HepG2 (cell line): ENCODE measurements at regions not wholly inside any gene's neighbourhood (a gene's known extent, or its start where the extent isn't known, plus 50 kb on each side); places are given as distances from the start of the nearest gene placed in this dataset.

Experiments used
- BCL6 ChIP-seq: IDR thresholded peaks from 2 replicates; pipeline ENCODE4 v1.6.1; 2016; ENCODE audit warnings: missing genetic modification reagents, missing compliant biosample characterization
- GABPA ChIP-seq, 2 experiments: IDR thresholded peaks; 2 replicates each; pipeline ENCODE4 v1.6.1; 2011 to 2016; ENCODE audit warnings: low read depth in 2 of 2, low read length in 1 of 2, missing biosample characterization in 1 of 2, missing genetic modification characterization in 1 of 2
- KDM5B ChIP-seq: sonication (generic); formaldehyde crosslinking; IDR thresholded peaks from 2 replicates; pipeline ENCODE4 v1.4.0; 2020; ENCODE audit warnings: missing genetic modification reagents, mild to moderate bottlenecking, borderline replicate concordance
- PRPF4 ChIP-seq: fragments of 200-400 bp; formaldehyde crosslinking; IDR thresholded peaks from 2 replicates; pipeline ENCODE4 v1.6.1; 2016; ENCODE audit warnings: low read length, low read depth; ENCODE audit not compliant: poor library complexity, severe bottlenecking
- REPIN1 ChIP-seq: sonication (generic); formaldehyde crosslinking; IDR thresholded peaks from 2 replicates; pipeline ENCODE4 v1.8.0; 2022; ENCODE audit warnings: missing genetic modification reagents, low read depth, mild to moderate bottlenecking, borderline replicate concordance
- TOE1 ChIP-seq: sonication (generic); formaldehyde crosslinking; IDR thresholded peaks from 2 replicates; pipeline ENCODE4 v1.4.0; 2020; ENCODE audit warnings: mild to moderate bottlenecking, missing genetic modification reagents
- ZIK1 ChIP-seq: sonication (generic); formaldehyde crosslinking; IDR thresholded peaks from 2 replicates; pipeline ENCODE4 v1.5.0; 2020; ENCODE audit warnings: mild to moderate bottlenecking, low read depth, missing genetic modification reagents, borderline replicate concordance
- ZNF350 ChIP-seq: sonication (generic); formaldehyde crosslinking; IDR thresholded peaks from 2 replicates; pipeline ENCODE4 v1.4.0; 2020; ENCODE audit warnings: mild to moderate bottlenecking, low read depth, missing genetic modification reagents, borderline replicate concordance
- ZNF460 ChIP-seq: sonication (generic); formaldehyde crosslinking; IDR thresholded peaks from 2 replicates; pipeline ENCODE4 v1.5.1; 2020; ENCODE audit warnings: missing genetic modification reagents, mild to moderate bottlenecking, borderline replicate concordance
- ZNF564 ChIP-seq: sonication (generic); formaldehyde crosslinking; IDR thresholded peaks from 2 replicates; pipeline ENCODE4 v1.8.1; 2023; ENCODE audit warnings: mild to moderate bottlenecking, missing genetic modification reagents
- ZNF629 ChIP-seq: sonication (generic); formaldehyde crosslinking; conservative IDR thresholded peaks from 2 replicates; pipeline ENCODE4 v1.5.0; 2020; ENCODE audit warnings: missing genetic modification reagents
- ZNF746 ChIP-seq: sonication (generic); formaldehyde crosslinking; IDR thresholded peaks from 2 replicates; pipeline ENCODE4 v1.8.0; 2022; ENCODE audit warnings: mild to moderate bottlenecking, missing genetic modification reagents
- ZNF782 ChIP-seq: sonication (generic); formaldehyde crosslinking; IDR thresholded peaks from 2 replicates; pipeline ENCODE4 v1.4.0; 2020; ENCODE audit warnings: missing genetic modification reagents, mild to moderate bottlenecking, borderline replicate concordance
- TF ChIP-seq, protein P1 (sequence below): sonication (generic); formaldehyde crosslinking; IDR thresholded peaks from 2 replicates; pipeline ENCODE4 v1.5.0; 2020; ENCODE audit warnings: missing genetic modification reagents
- TF ChIP-seq, protein P2 (sequence below): sonication (generic); formaldehyde crosslinking; IDR thresholded peaks from 2 replicates; pipeline ENCODE4 v1.5.1; 2020; ENCODE audit warnings: mild to moderate bottlenecking, missing genetic modification reagents, borderline replicate concordance

DNA sequence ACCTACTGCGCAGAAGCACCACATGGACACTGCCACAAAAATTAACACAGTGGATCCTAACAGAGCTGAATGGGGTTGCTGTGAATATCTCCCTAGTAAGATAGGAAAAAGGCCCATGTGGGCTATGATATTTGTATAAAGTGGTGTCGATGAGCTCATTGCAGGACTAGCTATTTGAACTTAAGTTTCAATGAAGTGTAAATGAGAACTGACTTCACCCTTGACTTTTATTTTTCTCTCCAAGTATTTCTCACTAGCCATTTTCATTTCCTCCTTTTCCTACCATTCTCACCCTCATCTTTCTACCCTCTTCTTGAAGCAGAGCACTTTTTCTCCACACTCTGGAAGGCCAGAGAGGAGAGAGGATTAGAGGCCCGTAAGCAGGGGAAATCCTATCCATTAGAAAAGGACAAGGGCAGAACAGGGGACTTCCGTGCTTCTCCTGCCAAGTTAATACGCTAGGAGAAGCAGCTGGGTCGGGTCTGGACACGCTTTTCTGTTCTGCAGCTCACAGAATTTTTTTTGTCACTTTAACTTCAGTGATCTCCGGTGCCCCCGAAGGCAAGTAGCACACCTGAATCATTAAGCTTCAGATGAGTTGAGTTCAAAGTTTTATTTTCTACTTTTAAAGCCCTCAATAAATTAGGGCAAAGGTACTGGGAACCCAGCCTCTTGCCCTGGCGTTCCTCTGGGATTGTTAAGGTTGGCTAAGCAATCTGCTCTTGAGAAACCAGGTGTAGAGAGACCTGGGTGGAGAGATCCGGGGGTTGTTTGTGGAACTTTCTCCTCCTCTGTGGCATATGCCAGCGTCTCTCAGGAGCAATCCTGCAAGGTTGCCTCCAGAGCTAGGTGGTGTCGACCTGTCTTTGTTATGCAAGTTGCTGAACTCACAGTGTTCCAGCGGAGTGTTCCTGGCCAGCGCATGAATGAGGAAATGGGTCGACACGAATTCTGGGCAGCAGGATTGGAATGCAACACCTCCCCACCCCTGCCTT lies 56.2 kb upstream of the ARID1B start (continued):
- TF ChIP-seq, protein P1, sequence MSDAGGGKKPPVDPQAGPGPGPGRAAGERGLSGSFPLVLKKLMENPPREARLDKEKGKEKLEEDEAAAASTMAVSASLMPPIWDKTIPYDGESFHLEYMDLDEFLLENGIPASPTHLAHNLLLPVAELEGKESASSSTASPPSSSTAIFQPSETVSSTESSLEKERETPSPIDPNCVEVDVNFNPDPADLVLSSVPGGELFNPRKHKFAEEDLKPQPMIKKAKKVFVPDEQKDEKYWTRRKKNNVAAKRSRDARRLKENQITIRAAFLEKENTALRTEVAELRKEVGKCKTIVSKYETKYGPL (CRISPR knock-in tag): peak; percentile 68; the same call in 1 of the 2 replicates
- TF ChIP-seq TOE1 (CRISPR knock-in tag) (no peak), ZIK1 (CRISPR knock-in tag) (no peak), ZNF564 (CRISPR knock-in tag) (no peak), REPIN1 (CRISPR knock-in tag) (no peak), BCL6 (CRISPR knock-in tag) (no peak), ZNF746 (CRISPR knock-in tag) (no peak), PRPF4 (no peak), ZNF460 (CRISPR knock-in tag) (no peak), KDM5B (CRISPR knock-in tag) (no peak), ZNF782 (CRISPR knock-in tag) (no peak), ZNF350 (CRISPR knock-in tag) (no peak), ZNF629 (CRISPR knock-in tag) (peak; percentile 77), GABPA (IDR thresholded peaks at IDR 0.05; ENCODE audit: low read depth, low read length) (no peak), GABPA (CRISPR knock-in tag; IDR thresholded peaks at IDR 0.05; ENCODE audit: low read depth) (no peak)
- TF ChIP-seq, protein P2, sequence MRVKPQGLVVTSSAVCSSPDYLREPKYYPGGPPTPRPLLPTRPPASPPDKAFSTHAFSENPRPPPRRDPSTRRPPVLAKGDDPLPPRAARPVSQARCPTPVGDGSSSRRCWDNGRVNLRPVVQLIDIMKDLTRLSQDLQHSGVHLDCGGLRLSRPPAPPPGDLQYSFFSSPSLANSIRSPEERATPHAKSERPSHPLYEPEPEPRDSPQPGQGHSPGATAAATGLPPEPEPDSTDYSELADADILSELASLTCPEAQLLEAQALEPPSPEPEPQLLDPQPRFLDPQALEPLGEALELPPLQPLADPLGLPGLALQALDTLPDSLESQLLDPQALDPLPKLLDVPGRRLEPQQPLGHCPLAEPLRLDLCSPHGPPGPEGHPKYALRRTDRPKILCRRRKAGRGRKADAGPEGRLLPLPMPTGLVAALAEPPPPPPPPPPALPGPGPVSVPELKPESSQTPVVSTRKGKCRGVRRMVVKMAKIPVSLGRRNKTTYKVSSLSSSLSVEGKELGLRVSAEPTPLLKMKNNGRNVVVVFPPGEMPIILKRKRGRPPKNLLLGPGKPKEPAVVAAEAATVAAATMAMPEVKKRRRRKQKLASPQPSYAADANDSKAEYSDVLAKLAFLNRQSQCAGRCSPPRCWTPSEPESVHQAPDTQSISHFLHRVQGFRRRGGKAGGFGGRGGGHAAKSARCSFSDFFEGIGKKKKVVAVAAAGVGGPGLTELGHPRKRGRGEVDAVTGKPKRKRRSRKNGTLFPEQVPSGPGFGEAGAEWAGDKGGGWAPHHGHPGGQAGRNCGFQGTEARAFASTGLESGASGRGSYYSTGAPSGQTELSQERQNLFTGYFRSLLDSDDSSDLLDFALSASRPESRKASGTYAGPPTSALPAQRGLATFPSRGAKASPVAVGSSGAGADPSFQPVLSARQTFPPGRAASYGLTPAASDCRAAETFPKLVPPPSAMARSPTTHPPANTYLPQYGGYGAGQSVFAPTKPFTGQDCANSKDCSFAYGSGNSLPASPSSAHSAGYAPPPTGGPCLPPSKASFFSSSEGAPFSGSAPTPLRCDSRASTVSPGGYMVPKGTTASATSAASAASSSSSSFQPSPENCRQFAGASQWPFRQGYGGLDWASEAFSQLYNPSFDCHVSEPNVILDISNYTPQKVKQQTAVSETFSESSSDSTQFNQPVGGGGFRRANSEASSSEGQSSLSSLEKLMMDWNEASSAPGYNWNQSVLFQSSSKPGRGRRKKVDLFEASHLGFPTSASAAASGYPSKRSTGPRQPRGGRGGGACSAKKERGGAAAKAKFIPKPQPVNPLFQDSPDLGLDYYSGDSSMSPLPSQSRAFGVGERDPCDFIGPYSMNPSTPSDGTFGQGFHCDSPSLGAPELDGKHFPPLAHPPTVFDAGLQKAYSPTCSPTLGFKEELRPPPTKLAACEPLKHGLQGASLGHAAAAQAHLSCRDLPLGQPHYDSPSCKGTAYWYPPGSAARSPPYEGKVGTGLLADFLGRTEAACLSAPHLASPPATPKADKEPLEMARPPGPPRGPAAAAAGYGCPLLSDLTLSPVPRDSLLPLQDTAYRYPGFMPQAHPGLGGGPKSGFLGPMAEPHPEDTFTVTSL (CRISPR knock-in tag): 0 out of 2 replicates have a peak, but pooled peaks have one; percentile 24
